Testis (tissue), 2 donors: ENCODE measurements at regions not wholly inside any gene's neighbourhood (a gene's known extent, or its start where the extent isn't known, plus 50 kb on each side); places are given as distances from the start of the nearest gene placed in this dataset.

Source experiments
- CTCF ChIP-seq, 3 experiments: fragments of 450-650 bp in 2 of 3; fragments of 200-600 bp in 1 of 3; sonication (generic) in 1 of 3; IDR thresholded peaks; one replicate each; pipeline ENCODE4 v1.5.1; 2016 to 2019; ENCODE audit warnings: antibody characterized with exemption in 3 of 3, mild to moderate bottlenecking in 2 of 3, moderate library complexity in 1 of 3
- POLR2A ChIP-seq: fragments of 450-650 bp; IDR thresholded peaks from one replicate; pipeline ENCODE4 v1.6.1; 2017; ENCODE audit warnings: antibody characterized with exemption, mild to moderate bottlenecking, moderate library complexity

GRCh38 chr2:234137400-234138014 is 87.0 kb downstream of the SPP2 start:
- TF ChIP-seq CTCF (IDR thresholded peaks at IDR 0.05) (no peak), POLR2A (no peak)
